ENCODE measurements at regions not wholly inside any gene's neighbourhood (a gene's known extent, or its start where the extent isn't known, plus 50 kb on each side); places are given as distances from the start of the nearest gene placed in this dataset.

- no peak for DNase-seq
These were observed 226.7 kb upstream of the THBS1 start for GRCh38 chr15:39354189-39354588.

- no peak for DNase-seq
These were observed 223.2 kb upstream of the THBS1 start for GRCh38 chr15:39357480-39358268.

- no peak for DNase-seq
These were observed 222.3 kb upstream of the THBS1 start for GRCh38 chr15:39358441-39359041.

GRCh38 chr15:39359771-39360170 lies 221.1 kb upstream of the THBS1 start:
- DNase-seq, result peak; percentile 30

- no peak for DNase-seq
These were observed 220.4 kb upstream of the THBS1 start for GRCh38 chr15:39360452-39360851.

DNA sequence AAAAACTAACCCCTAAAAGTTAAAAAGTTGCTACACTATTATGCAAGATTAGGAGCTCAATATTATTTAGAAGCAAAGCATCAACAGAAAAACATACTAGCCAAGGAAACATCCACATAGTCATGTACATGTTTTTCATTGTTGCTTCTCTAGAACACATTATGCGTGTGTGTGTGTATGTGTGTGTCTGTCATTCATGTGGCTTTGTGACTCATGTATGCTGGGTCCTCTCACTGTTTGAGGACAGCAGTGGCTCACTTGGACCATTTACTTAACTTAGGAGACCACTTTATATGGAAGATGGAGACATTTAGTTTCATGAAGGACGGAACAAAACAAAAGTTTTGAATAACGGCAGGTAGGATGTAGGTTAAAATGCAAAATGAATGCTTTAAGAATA lies 219.4 kb upstream of the THBS1 start:
- DNase-seq, result no peak

GRCh38 chr15:39362821-39363561 lies 217.9 kb upstream of the THBS1 start:
- peak; percentile 46 for DNase-seq

DNA sequence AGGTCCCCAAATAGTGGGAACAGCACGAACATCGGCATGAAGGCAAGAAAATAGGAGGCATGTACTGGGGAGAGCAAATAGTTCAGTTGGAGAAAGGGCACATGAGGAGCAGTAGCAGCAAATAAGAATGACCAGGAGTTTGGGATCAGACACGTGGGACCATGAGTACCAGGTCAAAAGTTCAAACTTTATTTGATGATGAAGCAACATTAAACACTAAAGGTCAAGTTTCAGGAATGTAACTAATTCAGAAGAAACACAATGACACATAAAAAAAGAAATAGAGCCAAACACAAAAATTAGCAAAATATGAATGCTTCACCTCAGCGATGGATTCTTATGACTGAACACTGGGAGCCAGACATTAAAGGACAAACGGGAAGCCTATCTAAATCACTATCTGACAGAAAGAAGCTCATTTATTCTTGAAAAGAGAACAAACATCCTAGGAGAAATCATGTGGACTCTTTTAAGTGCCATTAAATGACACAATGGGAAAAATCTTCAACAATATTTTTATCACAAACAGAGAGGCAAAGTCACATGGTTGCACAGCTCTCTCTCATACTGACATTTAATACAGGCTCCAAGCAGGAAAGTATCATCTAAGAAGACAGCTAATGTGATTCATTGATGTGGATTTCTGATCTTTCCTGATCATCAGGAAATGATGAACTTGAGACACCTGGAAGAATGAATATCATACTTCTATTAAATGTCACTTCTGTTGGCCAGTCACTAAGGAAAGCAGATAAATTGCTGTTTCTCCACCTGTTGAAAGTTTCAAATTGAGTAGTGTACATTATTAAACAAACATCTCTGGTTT lies 216.9 kb upstream of the THBS1 start:
- peak; percentile 55 for DNase-seq

- no peak for DNase-seq
These were observed 216.2 kb upstream of the THBS1 start for GRCh38 chr15:39364721-39365120.

- no peak for DNase-seq
These were observed 215.7 kb upstream of the THBS1 start for GRCh38 chr15:39365161-39365560.

GRCh38 chr15:39365873-39366272 lies 215.0 kb upstream of the THBS1 start:
- DNase-seq, result no peak

DNA sequence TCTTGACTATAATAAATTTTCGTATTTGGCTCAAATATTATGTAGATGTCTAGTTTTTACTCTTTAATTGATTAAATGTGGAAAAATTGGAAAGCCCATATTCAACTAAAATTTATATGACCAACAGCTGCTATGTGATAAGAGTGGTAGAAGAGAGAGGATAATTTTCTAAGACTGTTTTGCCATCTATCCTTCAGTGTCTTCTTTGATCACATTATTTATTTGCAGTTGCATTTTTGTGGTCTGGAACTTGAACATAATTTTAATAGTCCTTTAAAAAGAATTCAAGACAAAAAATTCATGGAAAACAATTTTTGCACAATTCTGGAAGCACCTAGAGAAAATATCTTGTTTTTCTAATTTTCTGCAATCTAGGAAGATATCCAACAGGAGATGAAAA lies 213.3 kb upstream of the THBS1 start:
- no peak for DNase-seq

GRCh38 chr15:39369768-39370167 lies 211.1 kb upstream of the THBS1 start:
- no peak for DNase-seq

GRCh38 chr15:39376371-39376909 lies 204.4 kb upstream of the THBS1 start:
- DNase-seq, result no peak

DNA sequence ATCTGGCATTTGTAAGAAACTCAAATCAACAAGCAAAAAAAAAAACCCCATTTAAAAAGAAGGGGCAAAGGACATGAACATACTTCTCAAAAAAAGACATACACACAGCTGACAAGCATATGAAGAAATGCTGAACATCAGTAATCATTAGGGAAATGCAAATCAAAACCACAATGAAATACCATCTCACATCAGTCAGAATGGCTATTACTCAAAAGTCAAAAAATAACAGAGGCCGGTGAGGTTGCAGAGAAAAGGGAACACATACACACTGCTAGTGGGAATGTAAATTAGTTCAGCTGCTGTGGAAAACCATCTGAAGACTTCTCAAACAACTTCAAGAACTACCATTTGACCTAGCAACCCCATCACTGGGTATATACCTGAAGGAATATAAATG lies 199.4 kb upstream of the THBS1 start:
- peak; percentile 55 for DNase-seq

DNA sequence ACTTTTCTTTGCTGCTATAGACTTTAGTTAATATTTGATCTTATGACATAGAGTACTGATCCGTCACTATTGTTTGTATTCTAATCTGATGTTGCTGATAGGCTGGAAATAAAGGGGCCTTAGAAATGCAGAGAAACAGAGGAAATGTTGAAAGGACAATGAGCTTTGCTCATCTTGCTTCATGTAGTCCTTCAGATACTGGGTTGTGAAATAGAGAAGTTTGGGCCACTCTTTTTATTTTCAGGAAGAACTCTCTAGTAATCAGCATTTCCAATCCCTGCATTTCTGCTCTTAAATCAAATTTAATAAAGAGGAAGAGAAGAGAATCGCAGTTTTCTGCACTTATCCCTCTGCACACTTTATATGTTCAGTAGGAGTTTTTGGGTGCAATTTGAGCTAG lies 192.8 kb upstream of the THBS1 start:
- no peak for DNase-seq

DNA sequence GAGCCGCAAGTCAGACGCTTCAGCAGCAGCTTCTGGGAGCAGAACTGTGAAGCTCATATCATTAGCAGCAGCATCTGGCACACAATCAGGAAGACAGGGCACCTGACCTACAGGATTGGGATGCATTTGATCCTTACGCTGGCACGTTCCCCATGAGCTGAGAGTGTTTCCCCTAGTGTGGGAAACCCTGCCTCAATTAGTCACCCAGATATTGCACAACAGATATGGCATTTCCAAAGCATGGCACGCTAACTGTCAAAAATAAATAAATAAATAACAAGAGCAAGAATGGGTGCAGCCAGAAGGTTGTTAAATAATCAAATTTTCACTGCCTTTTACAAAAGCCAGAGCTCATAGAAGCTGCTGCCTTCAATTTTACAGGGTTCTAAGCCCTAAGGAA lies 189.6 kb upstream of the THBS1 start:
- DNase-seq, result no peak

DNA sequence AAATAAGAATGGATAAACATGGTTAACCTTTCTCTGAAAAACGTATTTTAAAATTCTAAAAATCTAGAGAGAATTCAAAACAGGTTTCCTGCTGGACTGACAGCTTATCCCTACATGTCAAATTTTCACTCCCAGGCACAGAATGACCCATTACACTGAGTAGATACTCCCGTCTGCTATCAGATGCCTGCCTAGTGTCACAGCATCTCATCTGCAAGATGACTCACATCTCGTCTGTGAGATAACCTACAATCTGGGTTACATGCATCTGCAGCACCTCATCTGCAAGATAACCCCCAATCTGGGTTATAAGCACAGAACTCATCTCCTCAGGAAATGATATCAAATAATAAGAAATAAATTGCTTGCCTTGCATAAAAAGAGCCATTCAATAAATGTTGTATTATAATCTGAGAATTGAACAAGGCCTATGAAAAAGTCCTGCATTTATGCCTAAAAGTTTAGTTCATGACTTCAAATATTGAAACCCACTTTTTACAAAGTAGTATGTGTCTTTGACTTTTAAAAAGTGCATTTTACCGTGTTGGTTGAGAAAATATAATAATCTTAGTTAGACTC lies 188.3 kb upstream of the THBS1 start:
- DNase-seq, result no peak

GRCh38 chr15:39393575-39394335 lies 187.1 kb upstream of the THBS1 start:
- DNase-seq, result no peak

GRCh38 chr15:39394496-39394895 lies 186.4 kb upstream of the THBS1 start:
- DNase-seq, result no peak

DNA sequence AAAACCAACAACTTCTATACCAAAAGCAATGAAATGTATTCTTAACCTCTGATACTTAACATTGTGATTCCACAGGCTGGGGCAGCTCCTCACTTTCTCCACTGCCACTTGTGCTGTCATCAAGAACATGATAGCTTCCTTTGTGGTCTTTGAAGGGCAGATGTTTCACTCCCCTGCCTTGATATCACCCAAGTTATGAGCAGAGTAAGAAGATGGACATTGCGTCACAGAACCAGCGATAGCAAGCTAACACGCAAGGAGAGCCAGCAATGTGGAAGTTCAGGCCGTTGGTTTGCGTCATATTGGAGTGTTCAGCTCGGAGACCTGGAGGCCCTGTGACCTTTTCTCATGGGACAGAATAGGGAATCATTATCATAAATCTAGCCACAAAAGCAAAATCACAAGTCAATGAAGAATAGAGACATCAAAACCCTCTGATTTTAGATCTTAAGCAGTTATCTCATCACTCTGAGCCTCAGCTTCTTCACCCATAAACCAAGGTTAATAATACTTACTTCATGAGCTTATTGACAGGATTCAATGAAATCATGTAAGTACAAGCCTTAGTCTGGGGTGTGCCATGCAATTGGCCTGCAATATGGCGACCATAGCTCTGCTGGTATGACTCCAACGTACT lies 183.8 kb upstream of the THBS1 start:
- DNase-seq, result no peak
